ENCODE measurements at regions not wholly inside any gene's neighbourhood (a gene's known extent, or its start where the extent isn't known, plus 50 kb on each side); places are given as distances from the start of the nearest gene placed in this dataset.

GRCh38 chrX:5568934-5569333, 659.7 kb downstream of the NLGN4X start:
- Histone ChIP-seq H3K4me3 (ENCODE audit: low read depth in 1 of 3, low read length in 3 of 3) (no peak overlapping the region), H3K27ac (ENCODE audit: low read depth in 1 of 2, low read length in 2 of 2) (no peak overlapping the region), H3K9me3 (ENCODE audit: control insufficient read depth in 4 of 4, low read length in 3 of 4) (no peaks in the 10 kb centered on the region), H3K9ac (ENCODE audit: low read depth in 1 of 2, low read length in 2 of 2) (no peak overlapping the region), H3K4me1 (ENCODE audit: control insufficient read depth in 4 of 4, insufficient read depth in 4 of 4, low read length in 3 of 4) (no peaks in the 10 kb centered on the region), H3K36me3 (ENCODE audit: control insufficient read depth in 4 of 4, insufficient read depth in 3 of 4, low read depth in 1 of 4, low read length in 3 of 4) (no peaks in the 10 kb centered on the region), H3K27me3 (ENCODE audit: control insufficient read depth in 4 of 4, insufficient read depth in 4 of 4, low read length in 3 of 4) (no peaks in the 10 kb centered on the region)
- DNase-seq (ENCODE audit: low spot score) = no peak
- TF ChIP-seq MAX (IDR thresholded peaks at IDR 0.05) = no peak
- no peak for TF ChIP-seq REST (IDR thresholded peaks at IDR 0.05)
- no peak for TF ChIP-seq YY1 (IDR thresholded peaks at IDR 0.05)
- TF ChIP-seq JUND (IDR thresholded peaks at IDR 0.05) = no peak
- TF ChIP-seq ZBTB33 (IDR thresholded peaks at IDR 0.05) = no peak
- TF ChIP-seq GABPA (IDR thresholded peaks at IDR 0.05 in 1 of 2, conservative IDR thresholded peaks at IDR 0.05 in 1 of 2) = no peak
- no peak for TF ChIP-seq EGR1 (IDR thresholded peaks at IDR 0.05; ENCODE audit: low read depth in 2 of 2)
- no peak for TF ChIP-seq FOXA1 (IDR thresholded peaks at IDR 0.05)
- TF ChIP-seq ATF3 (IDR thresholded peaks at IDR 0.05) = no peak
- 61% methylated on average over 3 of the region's 3 CpGs for WGBS

- no peaks in the 10 kb centered on the region for H3K4me1 ChIP-seq (ENCODE audit: control insufficient read depth in 4 of 4, insufficient read depth in 4 of 4, low read length in 3 of 4)
- H3K4me3 ChIP-seq (ENCODE audit: low read depth in 1 of 3, low read length in 3 of 3) = no peak overlapping the region
- H3K27ac ChIP-seq (ENCODE audit: low read depth in 1 of 2, low read length in 2 of 2) = no peak overlapping the region
- peaks cover 0 to 20% (median 3%) of the 10 kb centered on the region in 4 donors for H3K9me3 ChIP-seq (ENCODE audit: control insufficient read depth in 4 of 4, low read length in 3 of 4)
- TF ChIP-seq CTCF (IDR thresholded peaks at IDR 0.05; ENCODE audit: low read depth, low read length, missing input control) = no peak
- no peak for TF ChIP-seq HNF4A (conservative IDR thresholded peaks at IDR 0.05)
- no peak overlapping the region for H3K9ac ChIP-seq (ENCODE audit: low read depth in 1 of 2, low read length in 2 of 2)
- DNase-seq (ENCODE audit: low spot score) = no peak
- WGBS = 70% methylated on average over 2 of the region's 2 CpGs
- H3K36me3 ChIP-seq (ENCODE audit: control insufficient read depth in 4 of 4, insufficient read depth in 3 of 4, low read depth in 1 of 4, low read length in 3 of 4) = no peaks in the 10 kb centered on the region
- no peaks in the 10 kb centered on the region for H3K27me3 ChIP-seq (ENCODE audit: control insufficient read depth in 4 of 4, insufficient read depth in 4 of 4, low read length in 3 of 4)
Observed at GRCh38 chrX:5559386-5559785, 669.3 kb downstream of the NLGN4X start.

Measured in liver (tissue), 8 donors.